Neural cell (in vitro differentiated cells): ENCODE measurements at regions not wholly inside any gene's neighbourhood (a gene's known extent, or its start where the extent isn't known, plus 50 kb on each side); places are given as distances from the start of the nearest gene placed in this dataset.

ENCODE experiments used
- H2AFZ ChIP-seq: fragments of 200-600, 300-800 bp; sonication (generic), shearing (Covaris generic); 2 replicates; pipeline ENCODE4 v1.6.0; 2014; ENCODE audit warnings: low read depth, mild to moderate bottlenecking, antibody characterized with exemption, low read length, moderate library complexity
- H3F3A ChIP-seq: fragments of 200-600 bp; shearing (Covaris generic); 2 replicates; pipeline ENCODE4 v1.6.1; 2016; ENCODE audit warnings: mild to moderate bottlenecking, moderate library complexity, mixed read lengths, antibody characterized with exemption, low read length; ENCODE audit not compliant: insufficient read depth, poor library complexity, severe bottlenecking
- H3K27ac ChIP-seq: fragments of 200-600, 300-800 bp; sonication (generic), shearing (Covaris generic); 2 replicates; pipeline ENCODE4 v1.5.1; 2014; ENCODE audit warnings: mild to moderate bottlenecking, low read length, moderate library complexity
- H3K27me3 ChIP-seq: fragments of 300-800, 200-600 bp; sonication (generic), shearing (Covaris generic); 2 replicates; pipeline ENCODE4 v1.6.0; 2014; ENCODE audit warnings: mild to moderate bottlenecking, low read depth, low read length, moderate library complexity; ENCODE audit not compliant: insufficient read depth
- H3K36me3 ChIP-seq: fragments of 300-800, 200-600 bp; sonication (generic), shearing (Covaris generic); 2 replicates; pipeline ENCODE4 v1.5.1; 2014; ENCODE audit warnings: mild to moderate bottlenecking, antibody characterized with exemption, low read length, moderate library complexity; ENCODE audit not compliant: insufficient read depth
- H3K4me2 ChIP-seq: fragments of 300-800, 200-600 bp; sonication (generic), shearing (Covaris generic); 2 replicates; pipeline ENCODE4 v1.6.0; 2014; ENCODE audit warnings: mild to moderate bottlenecking, low read length
- H3K4me3 ChIP-seq: fragments of 300-800, 200-600 bp; sonication (generic), shearing (Covaris generic); 2 replicates; pipeline ENCODE4 v1.5.1; 2014; ENCODE audit warnings: mild to moderate bottlenecking, low read length, moderate library complexity
- H3K79me2 ChIP-seq: fragments of 200-600 bp; shearing (Covaris generic); replicated peaks from 2 replicates; pipeline ENCODE4 v1.6.0; 2014; ENCODE audit warnings: mild to moderate bottlenecking, low read length, moderate library complexity; ENCODE audit not compliant: insufficient read depth
- H3K9ac ChIP-seq: fragments of 300-800, 200-600 bp; sonication (generic), shearing (Covaris generic); 2 replicates; pipeline ENCODE4 v1.6.1; 2016; ENCODE audit warnings: mild to moderate bottlenecking, low read length, mixed read lengths
- H3K9me2 ChIP-seq: fragments of 200-600 bp; shearing (Covaris generic); 2 replicates; pipeline ENCODE4 v1.6.1; 2016; ENCODE audit warnings: mild to moderate bottlenecking, low read length, mixed read lengths; ENCODE audit not compliant: insufficient read depth
- H3K9me3 ChIP-seq: fragments of 200-600, 300-800 bp; sonication (generic), shearing (Covaris generic); 2 replicates; pipeline ENCODE4 v1.6.1; 2016; ENCODE audit warnings: mild to moderate bottlenecking, mixed run types, low read length, moderate library complexity, mixed read lengths
- H4K20me1 ChIP-seq: fragments of 200-600 bp; shearing (Covaris generic); 2 replicates; pipeline ENCODE4 v1.6.1; 2016; ENCODE audit warnings: mild to moderate bottlenecking, mixed run types; ENCODE audit not compliant: insufficient read depth
- CTCF ChIP-seq: fragments of 450-650 bp; IDR thresholded peaks from 2 replicates; pipeline ENCODE4 v1.5.1; 2014; ENCODE audit warnings: antibody characterized with exemption, mild to moderate bottlenecking, moderate library complexity; ENCODE audit not compliant: poor library complexity, severe bottlenecking
- EP300 ChIP-seq: fragments of 450-650 bp; conservative IDR thresholded peaks from 2 replicates; pipeline ENCODE4 v1.6.1; 2014; ENCODE audit warnings: antibody characterized with exemption, mild to moderate bottlenecking, moderate library complexity; ENCODE audit not compliant: poor library complexity, severe bottlenecking
- EZH2 ChIP-seq: fragments of 200-600, 300-800 bp; shearing (Covaris generic), sonication (generic); IDR thresholded peaks from 2 replicates; pipeline ENCODE4 v1.6.1; 2014; ENCODE audit warnings: antibody characterized with exemption, low read length, borderline replicate concordance, mild to moderate bottlenecking; ENCODE audit not compliant: insufficient read depth, poor library complexity, severe bottlenecking
- MXI1 ChIP-seq: fragments of 450-650 bp; conservative IDR thresholded peaks from 2 replicates; pipeline ENCODE4 v1.6.1; 2014; ENCODE audit warnings: antibody characterized with exemption, mild to moderate bottlenecking; ENCODE audit not compliant: poor library complexity, severe bottlenecking
- POLR2AphosphoS5 ChIP-seq: IDR thresholded peaks from 2 replicates; pipeline ENCODE4 v1.6.1; 2012
- RAD21 ChIP-seq: fragments of 450-650 bp; conservative IDR thresholded peaks from 2 replicates; pipeline ENCODE4 v1.6.1; 2014; ENCODE audit warnings: antibody characterized with exemption, mild to moderate bottlenecking, moderate library complexity
- SMC3 ChIP-seq: fragments of 450-650 bp; conservative IDR thresholded peaks from 2 replicates; pipeline ENCODE4 v1.6.1; 2014; ENCODE audit warnings: antibody characterized with exemption, mild to moderate bottlenecking, moderate library complexity; ENCODE audit not compliant: poor library complexity
- TAF1 ChIP-seq: IDR thresholded peaks from 2 replicates; pipeline ENCODE4 v1.6.1; 2012; ENCODE audit warnings: low read depth
- TF ChIP-seq, protein P1 (sequence below): IDR thresholded peaks from 2 replicates; pipeline ENCODE4 v1.6.1; 2012; ENCODE audit warnings: borderline replicate concordance

- Histone ChIP-seq H3K9ac (no peak overlapping the region), H3K27ac (no peak overlapping the region), H3K4me3 (no peak overlapping the region), H2AFZ (no peak overlapping the region), H3K36me3 (no peaks in the 10 kb centered on the region), H3K9me3 (no peaks in the 10 kb centered on the region), H3K79me2 (no peaks in the 10 kb centered on the region), H3K4me2 (no peak overlapping the region), H4K20me1 (no peaks in the 10 kb centered on the region), H3F3A (no peaks in the 10 kb centered on the region), H3K9me2 (no peaks in the 10 kb centered on the region), H3K27me3 (no peaks in the 10 kb centered on the region)
- TF ChIP-seq EP300 (no peak), CTCF (no peak), POLR2AphosphoS5 (no peak), RAD21 (no peak), MXI1 (no peak), EZH2 (no peak), SMC3 (no peak), TAF1 (no peak)
- TF ChIP-seq, protein P1, sequence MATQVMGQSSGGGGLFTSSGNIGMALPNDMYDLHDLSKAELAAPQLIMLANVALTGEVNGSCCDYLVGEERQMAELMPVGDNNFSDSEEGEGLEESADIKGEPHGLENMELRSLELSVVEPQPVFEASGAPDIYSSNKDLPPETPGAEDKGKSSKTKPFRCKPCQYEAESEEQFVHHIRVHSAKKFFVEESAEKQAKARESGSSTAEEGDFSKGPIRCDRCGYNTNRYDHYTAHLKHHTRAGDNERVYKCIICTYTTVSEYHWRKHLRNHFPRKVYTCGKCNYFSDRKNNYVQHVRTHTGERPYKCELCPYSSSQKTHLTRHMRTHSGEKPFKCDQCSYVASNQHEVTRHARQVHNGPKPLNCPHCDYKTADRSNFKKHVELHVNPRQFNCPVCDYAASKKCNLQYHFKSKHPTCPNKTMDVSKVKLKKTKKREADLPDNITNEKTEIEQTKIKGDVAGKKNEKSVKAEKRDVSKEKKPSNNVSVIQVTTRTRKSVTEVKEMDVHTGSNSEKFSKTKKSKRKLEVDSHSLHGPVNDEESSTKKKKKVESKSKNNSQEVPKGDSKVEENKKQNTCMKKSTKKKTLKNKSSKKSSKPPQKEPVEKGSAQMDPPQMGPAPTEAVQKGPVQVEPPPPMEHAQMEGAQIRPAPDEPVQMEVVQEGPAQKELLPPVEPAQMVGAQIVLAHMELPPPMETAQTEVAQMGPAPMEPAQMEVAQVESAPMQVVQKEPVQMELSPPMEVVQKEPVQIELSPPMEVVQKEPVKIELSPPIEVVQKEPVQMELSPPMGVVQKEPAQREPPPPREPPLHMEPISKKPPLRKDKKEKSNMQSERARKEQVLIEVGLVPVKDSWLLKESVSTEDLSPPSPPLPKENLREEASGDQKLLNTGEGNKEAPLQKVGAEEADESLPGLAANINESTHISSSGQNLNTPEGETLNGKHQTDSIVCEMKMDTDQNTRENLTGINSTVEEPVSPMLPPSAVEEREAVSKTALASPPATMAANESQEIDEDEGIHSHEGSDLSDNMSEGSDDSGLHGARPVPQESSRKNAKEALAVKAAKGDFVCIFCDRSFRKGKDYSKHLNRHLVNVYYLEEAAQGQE = no peak
Measured at GRCh38 chr2:192480984-192481383, 286.3 kb upstream of the TMEFF2 start.

DNA sequence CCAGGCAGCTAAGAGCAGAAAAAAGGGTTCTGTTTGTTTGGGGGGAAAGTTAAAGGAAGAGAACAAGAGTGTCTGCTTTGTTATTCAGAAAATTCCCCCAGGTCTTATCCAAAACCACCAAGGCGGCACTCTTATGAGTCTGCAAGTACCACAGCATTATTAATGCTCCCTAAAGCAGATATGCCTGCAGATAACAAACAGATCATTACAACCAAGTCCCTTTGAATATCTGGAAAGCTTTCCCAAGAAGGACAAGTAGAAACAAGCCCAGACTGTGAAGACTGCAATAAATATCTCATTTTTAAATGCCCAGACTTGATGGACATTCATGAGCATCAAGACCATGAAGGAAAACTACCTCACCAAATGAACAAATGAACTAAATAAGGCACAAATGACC is 278.6 kb upstream of the TMEFF2 start:
- Histone ChIP-seq H3K27ac (no peak overlapping the region), H3K9ac (no peak overlapping the region), H3K79me2 (no peaks in the 10 kb centered on the region), H2AFZ (no peak overlapping the region), H3K9me3 (no peaks in the 10 kb centered on the region), H3K9me2 (no peaks in the 10 kb centered on the region), H3F3A (no peaks in the 10 kb centered on the region), H4K20me1 (no peaks in the 10 kb centered on the region), H3K36me3 (no peaks in the 10 kb centered on the region), H3K4me2 (no peak overlapping the region), H3K4me3 (no peak overlapping the region), H3K27me3 (no peaks in the 10 kb centered on the region)
- no peak for TF ChIP-seq MXI1
- TF ChIP-seq CTCF = no peak
- TF ChIP-seq POLR2AphosphoS5 = no peak
- TF ChIP-seq RAD21 = no peak
- TF ChIP-seq EZH2 = no peak
- no peak for TF ChIP-seq TAF1
- TF ChIP-seq EP300 = no peak
- TF ChIP-seq SMC3 = no peak
- TF ChIP-seq, protein P1 = no peak
